A549 (cell line): ENCODE measurements at regions not wholly inside any gene's neighbourhood (a gene's known extent, or its start where the extent isn't known, plus 50 kb on each side); places are given as distances from the start of the nearest gene placed in this dataset.

Experiments used
- RCOR1 ChIP-seq: fragments of 150-350 bp; IDR thresholded peaks from 2 replicates; pipeline ENCODE4 v1.6.1; 2014; ENCODE audit warnings: antibody characterized with exemption, low read length, low read depth
- ZSCAN20 ChIP-seq: fragments of 250-450 bp; sonication (Bioruptor Pico); IDR thresholded peaks from 2 replicates; pipeline ENCODE4 v1.8.0; 2022; ENCODE audit warnings: mild to moderate bottlenecking, moderate library complexity
- TF ChIP-seq, protein P1 (sequence below): fragments of >200 bp; sonication (Bioruptor Twin); formaldehyde crosslinking; IDR thresholded peaks from 3 replicates; pipeline ENCODE4 v1.5.1; 2016

DNA sequence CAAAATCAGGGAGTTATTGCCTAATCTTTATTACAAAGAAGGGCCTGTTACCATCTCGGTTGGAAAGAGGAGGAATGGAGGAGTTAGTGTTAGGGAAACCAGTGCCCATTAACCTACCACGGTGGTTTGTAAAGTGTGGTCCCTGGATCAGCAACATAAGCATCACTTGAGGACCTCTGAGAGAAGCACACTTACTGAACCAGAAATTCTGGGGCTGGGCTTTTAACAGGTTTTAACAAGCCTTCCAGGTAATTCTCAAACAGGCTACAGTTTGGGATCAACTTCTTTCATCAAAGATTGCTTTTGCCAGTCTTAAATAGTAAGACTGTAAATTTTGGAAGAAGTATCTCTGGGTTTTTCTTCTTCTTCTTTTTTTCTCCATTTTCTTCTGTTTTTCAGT lies 329.5 kb upstream of the JAG1 start:
- no peak for TF ChIP-seq ZSCAN20
- TF ChIP-seq RCOR1, result no peak
- TF ChIP-seq, protein P1, sequence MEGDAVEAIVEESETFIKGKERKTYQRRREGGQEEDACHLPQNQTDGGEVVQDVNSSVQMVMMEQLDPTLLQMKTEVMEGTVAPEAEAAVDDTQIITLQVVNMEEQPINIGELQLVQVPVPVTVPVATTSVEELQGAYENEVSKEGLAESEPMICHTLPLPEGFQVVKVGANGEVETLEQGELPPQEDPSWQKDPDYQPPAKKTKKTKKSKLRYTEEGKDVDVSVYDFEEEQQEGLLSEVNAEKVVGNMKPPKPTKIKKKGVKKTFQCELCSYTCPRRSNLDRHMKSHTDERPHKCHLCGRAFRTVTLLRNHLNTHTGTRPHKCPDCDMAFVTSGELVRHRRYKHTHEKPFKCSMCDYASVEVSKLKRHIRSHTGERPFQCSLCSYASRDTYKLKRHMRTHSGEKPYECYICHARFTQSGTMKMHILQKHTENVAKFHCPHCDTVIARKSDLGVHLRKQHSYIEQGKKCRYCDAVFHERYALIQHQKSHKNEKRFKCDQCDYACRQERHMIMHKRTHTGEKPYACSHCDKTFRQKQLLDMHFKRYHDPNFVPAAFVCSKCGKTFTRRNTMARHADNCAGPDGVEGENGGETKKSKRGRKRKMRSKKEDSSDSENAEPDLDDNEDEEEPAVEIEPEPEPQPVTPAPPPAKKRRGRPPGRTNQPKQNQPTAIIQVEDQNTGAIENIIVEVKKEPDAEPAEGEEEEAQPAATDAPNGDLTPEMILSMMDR, result no peak
